Endothelial cell of umbilical vein (primary cell): ENCODE measurements at regions not wholly inside any gene's neighbourhood (a gene's known extent, or its start where the extent isn't known, plus 50 kb on each side); places are given as distances from the start of the nearest gene placed in this dataset.

Source experiments
- BruUV-seq: library from RNA; stranded (reverse); fragments of 400-500 nt; replicated peaks from 2 replicates; lab custom pipeline; 2021; lab: Mats Ljungman, UMichigan
- CTCF ChIA-PET: fragments of 300-600, 350-600 bp; sonication (Branson Sonifier 250); formaldehyde crosslinking; loops from one replicate; lab custom pipeline; 2021; ENCODE audit warnings: antibody characterized with exemption, inconsistent platforms; lab: Charles Lee
- POLR2A ChIA-PET: fragments of 300-600, 350-600 bp; sonication (Branson Sonifier 250); formaldehyde crosslinking; loops from one replicate; lab custom pipeline; 2021; ENCODE audit warnings: antibody characterized with exemption, inconsistent platforms; lab: Charles Lee
- DNase-seq: peaks from one replicate; pipeline ENCODE4 v3.0.0-alpha.2; 2011; ENCODE audit warnings: low read depth, low spot score
- FAIRE-seq: peaks from 2 replicates; lab custom pipeline; 2011; peaks lifted over from hg19 to GRCh38; lab: Jason Lieb, UNC
- H2AFZ ChIP-seq: 2 replicates; pipeline ENCODE4 v1.6.0; 2012; ENCODE audit warnings: low read depth, low read length, control low read depth, inconsistent platforms
- H3K27ac ChIP-seq: 2 replicates; pipeline ENCODE4 v1.5.1; 2011; ENCODE audit warnings: low read depth, mild to moderate bottlenecking, control low read depth, low read length, moderate library complexity; ENCODE audit not compliant: insufficient read depth
- H3K27me3 ChIP-seq, 2 experiments: 2 replicates each; pipeline versions ENCODE4 v1.6.0 to v1.6.1; 2011; ENCODE audit warnings: low read length in 2 of 2, mixed read lengths in 1 of 2; ENCODE audit not compliant: control insufficient read depth in 2 of 2, insufficient read depth in 2 of 2
- H3K36me3 ChIP-seq, 2 experiments: 2 replicates in 1 of 2; 3 replicates in 1 of 2; pipeline ENCODE4 v1.5.1; 2011; ENCODE audit warnings: low read length in 2 of 2, mild to moderate bottlenecking in 1 of 2, moderate library complexity in 1 of 2; ENCODE audit not compliant: control insufficient read depth in 2 of 2, insufficient read depth in 2 of 2; ENCODE audit errors: extremely low read depth in 1 of 2
- H3K4me1 ChIP-seq: 3 replicates; pipeline ENCODE4 v1.5.1; 2011; ENCODE audit warnings: mild to moderate bottlenecking, low read length; ENCODE audit not compliant: control insufficient read depth, insufficient read depth; ENCODE audit errors: extremely low read depth
- H3K4me2 ChIP-seq: 2 replicates; pipeline ENCODE4 v1.6.1; 2011; ENCODE audit warnings: low read length, control low read depth, mixed read lengths; ENCODE audit not compliant: insufficient read depth
- H3K4me3 ChIP-seq, 3 experiments: fragments of 200-600 bp in 1 of 3; sonication (generic), shearing (Covaris generic) in 1 of 3; replicated peaks in 1 of 3; 2 replicates each; pipeline ENCODE4 v1.5.1; 2011 to 2016; ENCODE audit warnings: control low read depth in 3 of 3, low read length in 3 of 3, mild to moderate bottlenecking in 2 of 3, inconsistent platforms in 1 of 3, low read depth in 1 of 3, moderate library complexity in 1 of 3; ENCODE audit not compliant: insufficient read depth in 1 of 3
- H3K79me2 ChIP-seq: 2 replicates; pipeline ENCODE4 v1.6.0; 2012; ENCODE audit warnings: low read length, inconsistent platforms; ENCODE audit not compliant: control insufficient read depth, insufficient read depth
- H3K9ac ChIP-seq: replicated peaks from 2 replicates; pipeline ENCODE3; 2011; ENCODE audit warnings: low read length, control low read depth; ENCODE audit not compliant: insufficient read depth; ENCODE audit errors: extremely low read depth
- H3K9me1 ChIP-seq: replicated peaks from 3 replicates; pipeline ENCODE4 v1.6.0; 2011; ENCODE audit warnings: mild to moderate bottlenecking, low read length; ENCODE audit not compliant: control insufficient read depth, insufficient read depth; ENCODE audit errors: extremely low read depth
- H3K9me3 ChIP-seq: replicated peaks from 2 replicates; pipeline ENCODE4 v1.5.1; 2012; ENCODE audit warnings: low read length, inconsistent platforms; ENCODE audit not compliant: control insufficient read depth, insufficient read depth
- H4K20me1 ChIP-seq: replicated peaks from 2 replicates; pipeline ENCODE3; 2011; ENCODE audit warnings: mild to moderate bottlenecking, low read length; ENCODE audit not compliant: control insufficient read depth, insufficient read depth; ENCODE audit errors: extremely low read depth
- CTCF ChIP-seq, 2 donors: IDR thresholded peaks; 1 replicate in 1 of 2; 2 replicates in 1 of 2; pipeline ENCODE4 v1.5.1; 2011; ENCODE audit warnings: low read length in 2 of 2, mild to moderate bottlenecking in 2 of 2, moderate library complexity in 2 of 2, control low read depth in 1 of 2, inconsistent platforms in 1 of 2, low read depth in 1 of 2; ENCODE audit not compliant: insufficient read depth in 1 of 2; ENCODE audit errors: extremely low read depth in 1 of 2
- EZH2 ChIP-seq: IDR thresholded peaks from 2 replicates; pipeline ENCODE4 v1.6.1; 2012; ENCODE audit warnings: borderline replicate concordance, low read depth, mild to moderate bottlenecking, moderate library complexity, low read length, inconsistent platforms; ENCODE audit not compliant: severe bottlenecking
- FOS ChIP-seq: IDR thresholded peaks from 2 replicates; pipeline ENCODE4 v1.6.1; 2011; ENCODE audit warnings: mild to moderate bottlenecking, low read length, moderate library complexity, borderline replicate concordance; ENCODE audit not compliant: insufficient read depth
- JUN ChIP-seq: IDR thresholded peaks from 2 replicates; pipeline ENCODE4 v1.6.1; 2011; ENCODE audit warnings: borderline replicate concordance, low read depth; ENCODE audit not compliant: insufficient read length, insufficient read depth
- MAX ChIP-seq: IDR thresholded peaks from 2 replicates; pipeline ENCODE4 v1.6.1; 2011; ENCODE audit not compliant: insufficient read depth, insufficient read length
- MYC ChIP-seq: IDR thresholded peaks from one replicate; pipeline ENCODE4 v1.6.1; 2011; ENCODE audit warnings: mild to moderate bottlenecking, low read depth, low read length
- POLR2A ChIP-seq: IDR thresholded peaks from 2 replicates; pipeline ENCODE4 v1.6.1; 2012; ENCODE audit warnings: low read depth, mild to moderate bottlenecking, control low read depth, low read length
- POLR2AphosphoS5 ChIP-seq: IDR thresholded peaks from 2 replicates; pipeline ENCODE4 v1.6.1; 2012; ENCODE audit warnings: low read depth, mild to moderate bottlenecking, control low read depth, low read length, moderate library complexity; ENCODE audit not compliant: insufficient read depth
- dilution Hi-C: fragments of 300-500 bp; cut with MboI; formaldehyde crosslinking; loops from one replicate; pipeline ENCODE4 v1.15.0; 2019; ENCODE audit warnings: low sequenced_read_pairs; ENCODE audit not compliant: extremely low pct_ligation_motif_present
- intact Hi-C: fragments of 100-400 bp; cut with micrococcal nuclease; formaldehyde crosslinking; loops from one replicate; pipeline ENCODE4 v1.10.0; 2022

- dilution Hi-C loops = no loop called here
- H3K4me3 ChIP-seq = no peak overlapping the region
Measured at GRCh38 chr6:121806116-121806515, 370.7 kb downstream of the GJA1 start.

More at GRCh38 chr6:121806116-121806515, 370.7 kb downstream of the GJA1 start:
- Histone ChIP-seq H3K9me3 (no peaks in the 10 kb centered on the region), H4K20me1 (no peaks in the 10 kb centered on the region), H3K9ac (no peak overlapping the region), H3K4me2 (no peak overlapping the region), H3K9me1 (no peaks in the 10 kb centered on the region), H3K79me2 (no peaks in the 10 kb centered on the region), H2AFZ (no peak overlapping the region), H3K4me1 (no peaks in the 10 kb centered on the region), H3K36me3 (no peaks in the 10 kb centered on the region), H3K27me3 (no peaks in the 10 kb centered on the region), H3K27ac (no peak overlapping the region)
- BruUV-seq = no TSS peak
- TF ChIP-seq JUN (no peak), EZH2 (no peak), FOS (no peak), MAX (no peak), CTCF (IDR thresholded peaks at IDR 0.05; ENCODE audit: extremely low read depth in 1 of 2, insufficient read depth in 1 of 2, low read depth in 1 of 2, low read length in 2 of 2) (no peak), MYC (no peak), POLR2AphosphoS5 (no peak), POLR2A (no peak)
- CTCF ChIA-PET = interaction anchor here (1.0 kb wide), 1 partner anchor 362 kb away, joined by 3 read pairs; no protein-coding TSS in a partner anchor
- intact Hi-C loops = no loop called here
- FAIRE-seq (no peak), DNase-seq (no peak)
- POLR2A ChIA-PET = no interaction called here
